Panc1 (cell line): ENCODE measurements at regions not wholly inside any gene's neighbourhood (a gene's known extent, or its start where the extent isn't known, plus 50 kb on each side); places are given as distances from the start of the nearest gene placed in this dataset.

ENCODE experiments used
- CTCF ChIP-seq: fragments of 450-650 bp; IDR thresholded peaks from 2 replicates; pipeline ENCODE4 v1.5.1; 2017; ENCODE audit warnings: mild to moderate bottlenecking
- POLR2AphosphoS5 ChIP-seq: IDR thresholded peaks from 2 replicates; pipeline ENCODE4 v1.6.1; 2012; ENCODE audit warnings: mild to moderate bottlenecking, low read depth, low read length, moderate library complexity
- REST ChIP-seq, 2 experiments: IDR thresholded peaks; 2 replicates each; pipeline ENCODE4 v1.6.1; 2011 to 2012; ENCODE audit warnings: low read depth in 2 of 2, control low read depth in 1 of 2, low read length in 1 of 2, mild to moderate bottlenecking in 1 of 2, moderate library complexity in 1 of 2; ENCODE audit not compliant: insufficient read depth in 1 of 2
- TCF7L2 ChIP-seq: IDR thresholded peaks from 2 replicates; pipeline ENCODE4 v1.6.1; 2011; ENCODE audit warnings: mild to moderate bottlenecking, low read depth, low read length, inconsistent platforms

GRCh38 chr21:24727803-24728440 is 879.4 kb downstream of the MRPL39 start:
- TF ChIP-seq CTCF: no peak
- TF ChIP-seq POLR2AphosphoS5: no peak
- TF ChIP-seq TCF7L2: no peak
- TF ChIP-seq REST (IDR thresholded peaks at IDR 0.05; ENCODE audit: insufficient read depth in 1 of 2, low read depth in 2 of 2, low read length in 1 of 2): no peak
